ENCODE measurements at regions not wholly inside any gene's neighbourhood (a gene's known extent, or its start where the extent isn't known, plus 50 kb on each side); places are given as distances from the start of the nearest gene placed in this dataset.

DNA sequence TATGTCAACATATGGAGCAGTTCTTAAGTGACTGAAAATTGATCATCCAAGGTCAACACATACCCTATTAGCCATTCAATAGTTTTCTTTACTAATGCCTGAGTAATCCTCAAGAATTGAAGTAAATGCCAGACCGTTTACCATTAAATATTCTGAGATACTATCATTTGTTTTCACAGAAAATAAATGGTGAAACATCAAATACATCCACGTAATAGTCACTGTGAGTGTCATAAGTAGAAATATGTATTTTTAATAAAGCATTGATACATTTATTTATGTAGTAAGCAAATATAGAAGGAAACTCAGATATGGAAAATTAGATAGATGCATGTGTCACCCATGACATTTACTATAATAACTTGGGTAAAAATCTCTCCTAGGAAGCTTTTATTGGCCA lies 927.8 kb upstream of the NRXN1 start:
- no peak for TF ChIP-seq CTCF (tag by site-specific recombination; IDR thresholded peaks at IDR 0.05)
- no peak for TF ChIP-seq ZBTB21 (tag by site-specific recombination; IDR thresholded peaks at IDR 0.05)
- no peak for TF ChIP-seq MEIS1 (CRISPR knock-in tag; IDR thresholded peaks at IDR 0.05; ENCODE audit: borderline replicate concordance)
- TF ChIP-seq GLI4 (tag by site-specific recombination; IDR thresholded peaks at IDR 0.05): no peak
- no peak for TF ChIP-seq ZBTB17 (tag by site-specific recombination; IDR thresholded peaks at IDR 0.05)
- no peak for TF ChIP-seq ZNF610 (tag by site-specific recombination; IDR thresholded peaks at IDR 0.05; ENCODE audit: borderline replicate concordance)
- no peak for TF ChIP-seq ZNF433 (tag by site-specific recombination; IDR thresholded peaks at IDR 0.05; ENCODE audit: low read depth)
- TF ChIP-seq REST (tag by site-specific recombination; IDR thresholded peaks at IDR 0.05): no peak
- TF ChIP-seq TCF7L2 (IDR thresholded peaks at IDR 0.05; ENCODE audit: borderline replicate concordance, low read depth, low read length): no peak
- no peak for TF ChIP-seq ZNF221 (tag by site-specific recombination; IDR thresholded peaks at IDR 0.05; ENCODE audit: borderline replicate concordance)
- no peak for TF ChIP-seq ZNF121 (tag by site-specific recombination; IDR thresholded peaks at IDR 0.05)
